Transverse colon (tissue), 4 donors: ENCODE measurements at regions not wholly inside any gene's neighbourhood (a gene's known extent, or its start where the extent isn't known, plus 50 kb on each side); places are given as distances from the start of the nearest gene placed in this dataset.

Source experiments
- DNase-seq: peaks from one replicate; pipeline ENCODE4 v3.0.0-alpha.2; 2019
- H3K27ac ChIP-seq, 4 donors: fragments of 200-600 bp; sonication (generic); 2 replicates each; pipeline ENCODE4 v1.5.1; 2016 to 2018; ENCODE audit warnings: inconsistent platforms in 4 of 4
- H3K27me3 ChIP-seq: fragments of 200-600 bp; sonication (generic); 2 replicates; pipeline ENCODE4 v1.5.1; 2017; ENCODE audit warnings: inconsistent platforms
- H3K36me3 ChIP-seq, 4 donors: fragments of 200-600 bp; sonication (generic); 2 replicates each; pipeline ENCODE4 v1.5.1; 2017 to 2019; ENCODE audit warnings: inconsistent platforms in 4 of 4
- H3K4me1 ChIP-seq, 4 donors: fragments of 200-600 bp; sonication (generic); 2 replicates each; pipeline ENCODE4 v1.5.1; 2017 to 2020; ENCODE audit warnings: inconsistent platforms in 4 of 4
- H3K4me3 ChIP-seq, 4 donors: fragments of 200-600 bp; sonication (generic); 1 replicate in 1 of 4; 2 replicates in 3 of 4; pipeline versions ENCODE4 v1.5.1 to v1.6.1; 2017 to 2019; ENCODE audit warnings: inconsistent platforms in 4 of 4
- H3K9me3 ChIP-seq, 2 donors: fragments of 200-600 bp; sonication (generic); 2 replicates each; pipeline ENCODE4 v1.5.1; 2017 to 2019; ENCODE audit warnings: inconsistent platforms in 2 of 2
- EP300 ChIP-seq: sonication (generic); formaldehyde crosslinking; IDR thresholded peaks from one replicate; pipeline ENCODE4 v1.6.1; 2017; ENCODE audit warnings: antibody characterized with exemption, low read depth
- POLR2A ChIP-seq: fragments of 450-650 bp; IDR thresholded peaks from one replicate; pipeline ENCODE4 v1.6.1; 2016; ENCODE audit warnings: antibody characterized with exemption, mild to moderate bottlenecking, moderate library complexity
- POLR2AphosphoS5 ChIP-seq, 3 donors: sonication (generic); formaldehyde crosslinking; IDR thresholded peaks; one replicate each; pipeline ENCODE4 v1.6.1; 2016; ENCODE audit warnings: antibody characterized with exemption in 3 of 3
- WGBS, 2 donors: methylation state at CpG; one replicate each; pipeline ENCODE4 v1.1.5; 2018; ENCODE audit warnings: low coverage in 1 of 2; 5-methylcytosine and 5-hydroxymethylcytosine counted together
- in situ Hi-C, 4 donors: fragments of 200-750 bp; cut with MboI; loops; one replicate each; pipeline versions ENCODE4 v1.15.0 to v1.15.1; 2017; ENCODE audit warnings: low sequenced_read_pairs in 3 of 4, low pct_ligation_motif_present in 1 of 4, low pct_unique_long_range_greater_than_20kb in 1 of 4
- intact Hi-C: fragments of 100-400 bp; cut with DNase I; formaldehyde crosslinking; loops from one replicate; pipeline ENCODE4 v1.15.1; 2023; ENCODE audit warnings: low total_unique reads
- TF ChIP-seq, protein P1 (sequence below), 5 experiments: fragments of 200-600 bp in 3 of 5; fragments of 450-650 bp in 2 of 5; sonication (generic) in 3 of 5; IDR thresholded peaks; 1 replicate in 2 of 5; 2 replicates in 3 of 5; pipeline ENCODE4 v1.5.1; 2016 to 2017; ENCODE audit warnings: antibody characterized with exemption in 5 of 5, inconsistent platforms in 3 of 5, mild to moderate bottlenecking in 2 of 5, moderate library complexity in 1 of 5

DNA sequence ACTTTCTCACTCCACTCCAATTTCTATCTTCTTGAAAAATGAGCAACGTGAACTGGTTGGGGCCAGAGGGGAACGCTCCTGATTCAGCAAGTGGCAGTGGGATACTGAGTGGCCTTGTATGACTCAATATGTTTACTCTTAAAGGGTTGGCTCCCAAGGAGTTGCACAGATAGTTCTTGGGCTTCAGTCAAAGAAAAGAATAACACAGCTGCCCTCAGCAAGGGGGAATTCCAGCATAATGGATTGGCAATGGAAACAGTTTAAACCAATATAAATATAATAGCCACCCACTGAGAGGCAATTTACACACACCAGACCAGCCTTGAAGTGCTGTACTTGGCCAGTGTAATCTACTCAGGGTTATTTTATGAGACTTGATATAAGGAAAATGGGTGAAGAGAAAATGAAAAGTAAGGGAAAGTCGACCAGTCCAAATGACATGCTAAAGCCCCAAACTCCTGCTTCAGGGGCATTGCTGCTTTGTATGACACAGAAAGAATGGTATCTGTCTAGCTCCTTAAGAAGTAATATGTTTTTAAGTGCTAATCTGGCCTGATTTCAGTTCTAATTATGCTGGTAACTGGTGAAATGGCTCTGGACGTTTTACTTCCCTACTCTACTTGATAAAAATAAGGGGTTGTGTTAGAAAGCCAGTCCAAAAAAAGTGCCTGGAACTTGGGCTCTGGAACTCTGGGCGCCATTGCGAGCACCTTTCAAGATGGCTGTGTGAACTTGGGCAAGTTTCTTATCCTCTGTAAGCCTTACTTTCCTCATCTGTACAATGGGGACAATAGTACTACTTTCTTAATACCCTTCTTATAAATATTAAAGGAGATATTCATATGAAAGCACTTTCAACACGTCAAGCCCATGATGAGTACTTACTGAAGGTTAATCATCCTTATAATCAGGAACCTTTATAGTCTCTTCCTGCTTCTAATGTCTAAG lies 712.9 kb upstream of the MAP3K7 start:
- no peak overlapping the region for H3K4me3 ChIP-seq
- 53 to 54% methylated on average over 7 of the region's 7 CpGs for WGBS, 2 donors
- intact Hi-C loops (no loop called here), in situ Hi-C loops (no loop called here)
- peaks cover 0 to 4% (median 0%) of the 10 kb centered on the region in 4 donors for H3K4me1 ChIP-seq
- peak overlapping the region in 3 of 4 donors; percentile 5 to 55 (median 38) for H3K27ac ChIP-seq
- H3K36me3 ChIP-seq: no peaks in the 10 kb centered on the region
- H3K27me3 ChIP-seq: no peaks in the 10 kb centered on the region
- peak; percentile 14 for DNase-seq
- no peaks in the 10 kb centered on the region for H3K9me3 ChIP-seq
- TF ChIP-seq, protein P1, sequence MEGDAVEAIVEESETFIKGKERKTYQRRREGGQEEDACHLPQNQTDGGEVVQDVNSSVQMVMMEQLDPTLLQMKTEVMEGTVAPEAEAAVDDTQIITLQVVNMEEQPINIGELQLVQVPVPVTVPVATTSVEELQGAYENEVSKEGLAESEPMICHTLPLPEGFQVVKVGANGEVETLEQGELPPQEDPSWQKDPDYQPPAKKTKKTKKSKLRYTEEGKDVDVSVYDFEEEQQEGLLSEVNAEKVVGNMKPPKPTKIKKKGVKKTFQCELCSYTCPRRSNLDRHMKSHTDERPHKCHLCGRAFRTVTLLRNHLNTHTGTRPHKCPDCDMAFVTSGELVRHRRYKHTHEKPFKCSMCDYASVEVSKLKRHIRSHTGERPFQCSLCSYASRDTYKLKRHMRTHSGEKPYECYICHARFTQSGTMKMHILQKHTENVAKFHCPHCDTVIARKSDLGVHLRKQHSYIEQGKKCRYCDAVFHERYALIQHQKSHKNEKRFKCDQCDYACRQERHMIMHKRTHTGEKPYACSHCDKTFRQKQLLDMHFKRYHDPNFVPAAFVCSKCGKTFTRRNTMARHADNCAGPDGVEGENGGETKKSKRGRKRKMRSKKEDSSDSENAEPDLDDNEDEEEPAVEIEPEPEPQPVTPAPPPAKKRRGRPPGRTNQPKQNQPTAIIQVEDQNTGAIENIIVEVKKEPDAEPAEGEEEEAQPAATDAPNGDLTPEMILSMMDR (IDR thresholded peaks at IDR 0.05): no peak
- no peak for TF ChIP-seq EP300
- TF ChIP-seq POLR2A: no peak
- no peak for TF ChIP-seq POLR2AphosphoS5 (IDR thresholded peaks at IDR 0.05)

DNA sequence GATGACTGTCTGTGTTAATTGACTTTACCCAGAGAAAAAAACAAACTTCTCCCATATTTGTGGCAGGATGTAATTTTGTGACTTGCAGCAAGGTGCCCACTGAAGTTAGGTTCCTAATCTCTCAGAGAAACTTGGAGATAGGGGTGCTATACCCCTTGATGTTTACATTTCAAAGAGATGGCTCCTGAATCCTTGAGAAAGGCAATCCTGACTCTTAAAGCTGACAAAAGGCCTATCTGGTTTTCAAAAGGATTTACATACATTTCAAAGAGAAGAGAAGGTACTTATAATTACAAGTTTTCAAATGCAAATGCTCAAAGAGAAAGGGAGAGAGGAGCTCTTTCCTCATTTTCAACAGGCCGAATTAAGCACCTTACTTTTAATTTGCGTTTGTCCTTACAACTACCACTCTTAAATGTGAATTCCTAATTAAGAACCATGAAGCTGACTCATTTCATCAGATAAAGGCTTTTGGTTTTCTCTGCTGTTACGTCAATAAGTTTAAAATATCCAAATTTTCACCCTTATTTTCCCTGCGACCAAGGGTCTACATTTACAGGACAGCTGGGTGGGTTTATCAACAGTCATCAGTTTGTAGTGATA lies 711.8 kb upstream of the MAP3K7 start:
- Histone ChIP-seq H3K36me3 (no peaks in the 10 kb centered on the region), H3K27me3 (no peaks in the 10 kb centered on the region), H3K4me1 (peaks cover 0 to 4% (median 0%) of the 10 kb centered on the region in 4 donors), H3K4me3 (no peak overlapping the region), H3K9me3 (no peaks in the 10 kb centered on the region), H3K27ac (peak overlapping the region in 2 of 4 donors; percentile 18 to 55)
- DNase-seq: no peak
- 82 to 85% methylated on average over 4 of the region's 4 CpGs for WGBS, 2 donors
- TF ChIP-seq POLR2AphosphoS5 (IDR thresholded peaks at IDR 0.05): no peak
- no peak for TF ChIP-seq EP300
- TF ChIP-seq, protein P1 (IDR thresholded peaks at IDR 0.05): no peak
- no peak for TF ChIP-seq POLR2A
- intact Hi-C loops: no loop called here
- in situ Hi-C loops: no loop called here

DNA sequence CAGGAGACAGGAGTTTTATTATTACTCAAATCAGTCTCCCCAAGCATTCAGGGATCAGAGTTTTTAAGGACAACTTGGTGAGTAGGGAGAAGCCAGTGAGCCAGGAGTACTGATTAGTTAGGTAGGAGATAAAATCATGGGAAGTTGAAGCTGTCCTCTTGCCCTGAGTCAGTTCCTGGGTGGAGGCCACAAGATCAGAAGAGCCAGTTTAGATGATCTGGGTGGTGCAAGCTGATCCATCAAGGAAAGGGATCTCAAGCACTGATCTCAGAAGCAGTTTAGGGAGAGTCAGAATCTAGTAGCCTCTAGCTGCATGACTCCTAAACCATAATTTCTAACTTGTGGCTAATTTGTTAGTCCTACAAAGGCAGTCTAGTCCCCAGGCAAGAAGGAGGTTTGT lies 706.5 kb upstream of the MAP3K7 start:
- H3K9me3 ChIP-seq: no peaks in the 10 kb centered on the region
- in situ Hi-C loops (no loop called here), intact Hi-C loops (no loop called here)
- no peaks in the 10 kb centered on the region for H3K4me1 ChIP-seq
- DNase-seq: no peak
- H3K36me3 ChIP-seq: no peaks in the 10 kb centered on the region
- H3K27me3 ChIP-seq: no peaks in the 10 kb centered on the region
- H3K27ac ChIP-seq: no peak overlapping the region
- TF ChIP-seq, protein P1 (IDR thresholded peaks at IDR 0.05): no peak
- TF ChIP-seq POLR2A (no peak), EP300 (no peak)
- no peak overlapping the region for H3K4me3 ChIP-seq

DNA sequence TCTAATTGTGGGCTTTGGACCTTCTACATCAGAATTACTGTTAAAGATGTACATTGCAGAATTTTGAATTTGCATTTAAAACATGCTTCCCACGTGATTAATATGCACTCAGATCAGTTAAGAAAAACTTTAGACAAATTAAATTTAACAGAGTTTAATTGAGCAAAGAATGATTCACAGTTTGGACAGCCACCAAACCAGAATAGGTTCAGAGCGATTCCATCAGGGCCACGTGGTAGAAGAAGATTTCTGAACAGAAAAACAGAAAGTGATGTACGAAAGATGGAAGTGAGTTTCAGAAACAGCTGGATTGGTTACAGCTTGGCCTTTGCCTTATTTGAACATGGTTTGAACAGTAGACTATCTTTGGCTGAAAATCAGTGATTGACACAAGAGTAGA lies 704.2 kb upstream of the MAP3K7 start:
- WGBS, 2 donors: 39 to 62% methylated on average over 4 of the region's 4 CpGs
- DNase-seq: no peak
- TF ChIP-seq EP300: no peak
- TF ChIP-seq POLR2A: no peak
- no peak for TF ChIP-seq POLR2AphosphoS5 (IDR thresholded peaks at IDR 0.05)
- TF ChIP-seq, protein P1 (IDR thresholded peaks at IDR 0.05): no peak
- Histone ChIP-seq H3K9me3 (no peaks in the 10 kb centered on the region), H3K36me3 (no peaks in the 10 kb centered on the region), H3K27ac (peak overlapping the region in 1 of 4 donors; percentile 31), H3K4me3 (no peak overlapping the region), H3K27me3 (no peaks in the 10 kb centered on the region), H3K4me1 (no peaks in the 10 kb centered on the region)
- intact Hi-C loops (no loop called here), in situ Hi-C loops (no loop called here)
